SW 1271 (cell line): ENCODE measurements at regions not wholly inside any gene's neighbourhood (a gene's known extent, or its start where the extent isn't known, plus 50 kb on each side); places are given as distances from the start of the nearest gene placed in this dataset.

Experiments used
- DNase-seq, 2 experiments: peaks; one replicate each; lab custom pipeline; 2025; lab: John Stamatoyannopoulos, UW

GRCh38 chr2:34104601-34105000 lies 505.5 kb upstream of the FAM98A start:
- no peak for DNase-seq

DNA sequence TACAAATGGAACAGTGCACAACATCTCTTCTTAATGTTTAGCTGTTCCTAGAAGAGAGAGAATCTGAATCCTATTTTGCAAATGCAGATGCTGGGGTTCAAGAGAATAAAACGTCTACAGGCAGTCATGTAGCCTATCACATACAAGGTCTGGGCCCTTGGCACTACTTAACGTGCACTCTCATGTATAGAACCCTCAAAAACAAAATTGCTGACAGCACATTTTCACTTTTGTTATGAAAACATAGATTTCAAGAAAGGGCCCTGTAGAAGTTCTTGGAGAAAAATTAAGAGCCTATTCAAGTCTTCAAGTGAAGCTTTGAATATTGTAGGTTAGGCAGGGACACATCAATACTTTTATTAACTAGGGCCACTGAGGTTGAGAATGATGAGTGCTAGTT lies 504.3 kb upstream of the FAM98A start:
- no peak for DNase-seq

GRCh38 chr2:34102339-34102738 lies 503.2 kb upstream of the FAM98A start:
- no peak for DNase-seq

GRCh38 chr2:34099377-34099776 lies 500.3 kb upstream of the FAM98A start:
- no peak for DNase-seq

DNA sequence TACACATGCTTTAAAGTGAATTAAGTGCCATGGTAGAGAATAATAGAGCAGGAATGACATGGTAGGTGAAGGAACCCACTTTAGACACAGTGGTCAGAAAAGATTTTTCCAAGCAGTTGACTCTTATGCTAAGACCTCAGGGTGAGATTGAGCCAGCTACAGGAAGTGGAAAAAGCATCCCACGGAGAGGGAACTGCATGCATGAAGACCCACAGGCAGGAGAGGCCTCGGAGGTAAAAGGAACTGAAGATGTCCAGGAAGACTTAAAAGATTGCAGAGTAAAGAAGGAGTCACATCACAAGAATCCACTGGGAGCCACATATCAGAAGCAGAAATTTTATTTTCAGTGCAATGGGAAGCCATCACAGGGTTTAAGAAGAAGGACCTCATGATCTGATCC lies 499.2 kb upstream of the FAM98A start:
- no peak for DNase-seq

DNA sequence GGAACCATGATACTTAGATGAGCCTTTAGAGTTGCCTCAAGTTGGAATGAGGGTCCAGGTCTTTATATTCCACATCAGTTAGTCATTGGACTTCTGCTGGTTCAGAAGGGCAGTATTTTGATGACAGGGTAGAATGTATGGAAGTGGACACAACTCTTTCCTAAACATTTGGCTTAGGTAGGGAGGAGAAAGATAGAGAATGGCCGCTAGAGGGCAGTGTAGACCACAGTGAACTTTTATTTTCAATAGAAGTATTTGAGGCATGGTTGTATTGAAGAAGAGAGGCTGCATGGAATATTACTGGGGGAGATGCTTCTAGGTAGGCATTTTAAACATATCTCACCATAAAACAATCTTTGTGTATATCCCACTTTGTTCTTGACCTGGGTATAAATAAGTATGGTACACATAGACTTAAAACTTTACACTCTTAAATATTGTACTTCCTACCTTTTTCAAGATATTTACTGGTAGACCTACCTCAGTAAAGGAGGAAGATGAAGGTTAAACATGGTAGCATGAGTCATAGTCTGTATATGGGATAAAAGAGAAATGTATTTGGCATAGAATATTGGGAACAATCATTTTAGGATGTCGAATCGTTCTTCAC lies 497.6 kb upstream of the FAM98A start:
- peak; percentile 1 to 63 for DNase-seq

DNA sequence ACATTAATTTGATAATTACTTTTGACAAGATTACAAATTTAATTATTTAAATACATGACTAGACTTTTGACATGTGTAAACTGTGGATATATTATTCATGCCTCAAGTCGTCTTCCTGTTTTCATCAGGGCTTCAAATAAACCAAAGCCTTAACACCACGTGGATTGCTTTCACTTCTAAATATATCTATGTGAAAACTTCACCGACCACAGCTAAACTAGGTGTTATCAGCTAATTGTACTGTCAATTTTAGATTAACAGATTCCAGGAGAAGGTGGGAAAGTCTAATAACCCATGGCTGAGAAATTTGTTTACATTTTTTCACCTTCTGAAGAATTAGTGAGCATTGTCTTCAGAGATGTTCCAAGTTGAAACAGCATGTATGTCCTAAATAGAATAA lies 494.7 kb upstream of the FAM98A start:
- DNase-seq = no peak

DNA sequence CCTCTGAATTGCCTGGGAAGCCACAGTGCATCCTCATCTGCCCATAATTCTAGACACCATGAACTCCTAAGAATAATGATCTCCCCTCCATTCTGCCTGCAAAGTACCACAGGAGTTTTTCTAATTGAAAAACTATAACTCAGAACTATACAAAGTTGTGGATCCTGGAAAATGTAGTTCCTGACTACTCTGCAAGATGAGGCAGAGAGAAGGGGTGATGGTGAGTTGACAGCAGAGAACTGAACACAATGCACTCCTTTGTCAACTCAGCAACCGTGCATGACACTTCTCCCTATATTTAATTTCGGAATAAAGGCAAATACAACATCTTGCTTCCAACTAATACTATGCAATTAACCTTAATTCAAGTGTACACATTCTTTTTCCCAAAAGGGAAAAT lies 471.1 kb upstream of the FAM98A start:
- DNase-seq = no peak

GRCh38 chr2:34069604-34070003 lies 470.5 kb upstream of the FAM98A start:
- no peak for DNase-seq

- DNase-seq = no peak
Measured at GRCh38 chr2:34050413-34050812, 451.3 kb upstream of the FAM98A start.

- no peak for DNase-seq
Measured at GRCh38 chr2:34045101-34045655, 446.1 kb upstream of the FAM98A start.

GRCh38 chr2:34037886-34038285 lies 438.8 kb upstream of the FAM98A start:
- DNase-seq = no peak

DNA sequence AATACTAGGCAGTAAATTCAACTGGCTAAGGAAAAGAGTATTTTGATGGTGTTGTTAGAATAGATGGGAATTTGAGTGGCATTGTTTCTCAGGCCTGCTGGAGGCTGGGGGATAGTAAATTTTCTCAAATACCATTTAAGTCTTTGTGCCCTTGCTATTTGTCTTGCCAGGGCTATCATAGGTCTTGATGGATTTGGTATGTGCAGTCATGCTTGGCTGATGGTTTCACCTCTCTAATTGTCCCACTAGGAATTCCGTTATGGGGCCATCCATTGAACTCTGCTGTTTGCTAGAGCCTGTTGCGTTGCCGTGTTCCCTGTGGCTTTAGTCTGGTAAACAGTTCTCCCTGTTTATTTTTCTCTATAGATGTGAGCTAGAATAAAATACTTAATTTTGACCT lies 438.1 kb upstream of the FAM98A start:
- no peak for DNase-seq

GRCh38 chr2:34031097-34031496 lies 432.0 kb upstream of the FAM98A start:
- no peak for DNase-seq

DNA sequence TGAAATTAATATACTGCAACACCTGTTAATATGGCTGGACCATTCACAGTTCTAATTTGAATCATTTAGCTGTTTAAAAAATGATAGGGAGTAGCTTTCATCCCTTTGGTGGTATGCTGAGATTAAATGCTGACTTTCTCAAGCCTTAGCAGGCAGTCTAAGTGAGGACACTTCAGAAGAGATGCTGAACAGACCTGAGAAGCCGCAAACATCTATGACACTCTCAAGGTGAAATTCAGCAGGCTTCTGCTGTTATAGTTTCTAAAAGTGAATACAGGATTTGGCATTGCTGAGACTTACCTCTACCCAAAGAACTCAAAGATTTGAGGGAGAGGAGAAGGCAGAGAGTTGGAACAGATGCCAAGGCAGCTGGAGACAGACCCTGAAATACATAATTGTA lies 431.2 kb upstream of the FAM98A start:
- no peak for DNase-seq

DNA sequence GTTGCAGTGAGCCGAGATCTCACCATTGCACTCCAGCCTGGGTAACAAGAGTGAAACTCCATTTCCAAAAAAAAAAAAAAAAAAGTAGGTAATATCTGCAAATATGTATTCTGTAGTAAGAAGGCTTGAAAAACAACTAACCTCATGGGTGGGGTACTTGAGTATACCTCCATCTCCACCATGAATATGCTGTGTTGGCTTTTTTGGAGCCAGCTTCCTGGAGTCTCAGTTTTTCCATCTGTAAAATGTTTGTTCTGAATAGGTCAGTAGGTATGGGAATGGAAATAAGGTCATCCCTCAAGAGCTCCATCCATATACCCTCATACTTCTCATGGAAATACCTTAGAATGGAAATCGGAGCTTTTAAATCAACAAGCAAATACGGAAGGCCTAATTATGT lies 430.0 kb upstream of the FAM98A start:
- no peak for DNase-seq

GRCh38 chr2:34025196-34025595 lies 426.1 kb upstream of the FAM98A start:
- no peak for DNase-seq

DNA sequence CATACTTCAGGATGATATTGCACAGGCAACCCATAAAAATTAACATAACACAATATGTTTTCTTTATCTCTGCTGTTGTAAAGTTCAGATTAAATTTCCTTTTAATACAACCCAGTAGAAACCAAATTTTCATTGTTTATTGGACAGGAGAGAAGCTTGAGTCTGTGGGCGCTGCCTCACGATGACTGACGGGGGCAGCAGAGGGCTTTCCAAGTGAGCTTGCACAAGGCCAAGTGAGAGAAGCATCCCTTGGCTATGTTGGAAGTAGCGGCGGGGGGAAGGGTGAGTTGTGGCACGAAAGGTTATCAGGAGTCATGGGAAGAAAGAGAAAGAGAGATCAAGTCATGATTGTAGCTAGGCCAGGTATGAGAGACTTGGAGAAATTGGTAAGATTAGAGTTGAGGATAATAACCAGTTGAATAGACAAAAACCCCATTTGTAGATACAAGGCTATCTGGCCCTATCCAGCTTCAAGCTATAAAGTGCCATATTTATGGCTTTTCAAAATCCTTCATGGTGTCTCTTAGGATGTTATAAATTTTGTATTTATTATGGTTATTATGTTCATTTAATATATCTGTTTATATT lies 413.7 kb upstream of the FAM98A start:
- peak; percentile 46 to 58 for DNase-seq

DNA sequence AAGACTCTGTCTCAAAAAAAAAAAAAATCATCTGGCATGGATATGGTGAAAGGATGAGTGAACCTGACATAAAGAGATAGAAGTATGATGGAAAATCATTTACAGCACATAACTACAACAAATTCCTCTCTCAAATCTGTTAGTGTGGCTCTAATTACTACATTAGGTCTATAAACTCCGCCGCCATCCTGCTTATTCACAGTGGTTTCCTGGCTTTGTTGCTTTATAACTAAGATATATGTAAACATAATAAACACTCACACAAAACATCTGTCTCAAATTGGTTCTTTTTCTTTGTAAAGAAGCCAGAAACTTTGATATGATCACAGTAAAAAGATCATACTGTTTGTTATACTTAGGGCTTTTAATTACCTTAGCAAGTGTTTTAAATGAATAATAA lies 412.6 kb upstream of the FAM98A start:
- no peak for DNase-seq

DNA sequence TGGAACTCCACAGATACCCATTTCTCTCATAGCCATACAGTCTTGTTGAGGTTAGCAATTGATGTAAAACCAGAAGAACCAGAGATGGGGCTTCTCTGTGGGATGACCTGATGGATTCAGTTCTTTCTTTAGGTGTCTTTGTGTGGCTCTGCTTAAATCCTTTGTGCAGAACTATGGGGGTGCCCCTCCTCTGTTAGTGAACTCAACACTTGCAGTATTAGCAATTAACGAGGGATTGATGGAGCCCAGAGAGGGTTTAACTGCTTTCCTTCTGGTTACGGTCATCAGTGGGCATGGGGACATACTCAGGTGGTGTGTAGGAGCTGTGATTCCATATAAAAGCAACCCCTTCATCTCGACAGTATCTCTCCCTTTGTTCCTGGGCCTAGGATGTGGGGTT lies 406.8 kb upstream of the FAM98A start:
- DNase-seq = no peak

DNA sequence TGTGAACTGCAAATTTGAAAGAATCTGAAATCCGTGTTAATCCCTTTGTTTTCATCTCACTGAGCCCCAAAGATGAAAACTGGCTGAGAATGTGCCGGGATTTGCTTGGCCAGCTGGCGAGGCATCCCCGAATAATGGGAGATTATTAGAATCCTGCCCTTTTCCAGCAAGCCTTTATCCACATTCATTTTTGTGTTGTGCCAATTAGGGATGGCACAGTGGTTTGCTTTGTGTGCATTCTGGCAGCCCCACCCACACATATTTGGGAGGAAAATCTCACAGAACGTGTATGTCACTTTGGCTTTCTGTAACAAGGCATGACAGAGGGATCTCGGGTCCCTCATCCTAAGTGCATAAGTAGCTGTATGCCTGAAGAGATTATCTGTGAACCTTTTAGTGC lies 405.8 kb upstream of the FAM98A start:
- no peak for DNase-seq

- DNase-seq = no peak
Measured at GRCh38 chr2:34003795-34004194, 404.7 kb upstream of the FAM98A start.

- DNase-seq = no peak
Measured at GRCh38 chr2:34001557-34001956, 402.5 kb upstream of the FAM98A start.

DNA sequence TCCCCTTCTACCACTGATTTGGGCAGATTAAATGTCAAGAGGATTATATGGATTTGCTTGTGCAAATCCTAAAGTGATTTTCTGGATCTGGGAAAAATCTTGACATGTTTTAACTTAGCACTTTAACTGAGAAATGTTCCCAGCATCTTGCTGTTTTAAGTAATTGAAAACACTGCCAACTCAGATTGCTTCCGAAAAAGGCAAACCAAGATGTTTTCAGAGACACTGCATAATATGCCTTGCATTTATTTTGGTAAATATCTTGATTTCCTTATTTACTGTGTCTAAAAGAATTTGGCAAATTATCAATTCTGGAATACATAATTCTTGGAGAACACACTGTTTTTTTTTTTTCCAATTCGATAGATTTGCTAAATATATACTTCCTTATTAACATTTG lies 385.0 kb upstream of the FAM98A start:
- DNase-seq = no peak
